ENCODE measurements at regions not wholly inside any gene's neighbourhood (a gene's known extent, or its start where the extent isn't known, plus 50 kb on each side); places are given as distances from the start of the nearest gene placed in this dataset.

GRCh38 chr1:71236503-71236902 is 155.7 kb upstream of the ZRANB2 start:
- DNase-seq (ENCODE audit: low read depth): no peak
- TF ChIP-seq CTCF (IDR thresholded peaks at IDR 0.05; ENCODE audit: insufficient read depth, low read length, poor library complexity, severe bottlenecking): no peak
- Histone ChIP-seq H3K36me3 (ENCODE audit: control insufficient read depth, insufficient read depth, low read length) (no peaks in the 10 kb centered on the region), H3K27me3 (ENCODE audit: control insufficient read depth, insufficient read depth, low read length) (no peaks in the 10 kb centered on the region), H3K4me3 (ENCODE audit: low read depth, low read length) (no peak overlapping the region)

DNA sequence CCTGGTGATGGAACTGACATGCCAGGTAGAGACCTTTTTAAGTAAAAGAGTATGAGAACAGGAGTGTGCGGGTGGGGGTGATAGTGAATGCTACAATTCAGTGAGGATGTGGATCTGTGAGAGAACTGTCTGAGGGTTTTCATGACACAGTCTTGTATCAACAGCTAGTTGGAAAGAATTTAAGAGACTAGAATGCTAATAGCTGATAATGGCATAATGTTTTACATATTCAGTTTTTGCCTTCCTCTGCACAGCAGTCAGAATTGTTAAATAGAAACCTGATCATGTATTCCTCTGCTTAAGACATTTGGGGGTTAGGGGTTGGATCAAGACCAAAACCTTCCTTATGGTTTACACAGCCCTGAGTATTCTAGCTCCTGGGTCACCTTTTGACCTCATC is 152.8 kb upstream of the ZRANB2 start:
- H3K4me3 ChIP-seq (ENCODE audit: low read depth, low read length): no peak overlapping the region
- no peak for TF ChIP-seq CTCF (IDR thresholded peaks at IDR 0.05; ENCODE audit: insufficient read depth, low read length, poor library complexity, severe bottlenecking)
- no peak for DNase-seq (ENCODE audit: low read depth)
- H3K36me3 ChIP-seq (ENCODE audit: control insufficient read depth, insufficient read depth, low read length): no peaks in the 10 kb centered on the region
- H3K27me3 ChIP-seq (ENCODE audit: control insufficient read depth, insufficient read depth, low read length): no peaks in the 10 kb centered on the region

- Histone ChIP-seq H3K4me3 (ENCODE audit: low read depth, low read length) (no peak overlapping the region), H3K27me3 (ENCODE audit: control insufficient read depth, insufficient read depth, low read length) (no peaks in the 10 kb centered on the region), H3K36me3 (ENCODE audit: control insufficient read depth, insufficient read depth, low read length) (no peaks in the 10 kb centered on the region)
- DNase-seq (ENCODE audit: low read depth): no peak
- no peak for TF ChIP-seq CTCF (IDR thresholded peaks at IDR 0.05; ENCODE audit: insufficient read depth, low read length, poor library complexity, severe bottlenecking)
These were observed 152.0 kb upstream of the ZRANB2 start for GRCh38 chr1:71232786-71233185.

DNA sequence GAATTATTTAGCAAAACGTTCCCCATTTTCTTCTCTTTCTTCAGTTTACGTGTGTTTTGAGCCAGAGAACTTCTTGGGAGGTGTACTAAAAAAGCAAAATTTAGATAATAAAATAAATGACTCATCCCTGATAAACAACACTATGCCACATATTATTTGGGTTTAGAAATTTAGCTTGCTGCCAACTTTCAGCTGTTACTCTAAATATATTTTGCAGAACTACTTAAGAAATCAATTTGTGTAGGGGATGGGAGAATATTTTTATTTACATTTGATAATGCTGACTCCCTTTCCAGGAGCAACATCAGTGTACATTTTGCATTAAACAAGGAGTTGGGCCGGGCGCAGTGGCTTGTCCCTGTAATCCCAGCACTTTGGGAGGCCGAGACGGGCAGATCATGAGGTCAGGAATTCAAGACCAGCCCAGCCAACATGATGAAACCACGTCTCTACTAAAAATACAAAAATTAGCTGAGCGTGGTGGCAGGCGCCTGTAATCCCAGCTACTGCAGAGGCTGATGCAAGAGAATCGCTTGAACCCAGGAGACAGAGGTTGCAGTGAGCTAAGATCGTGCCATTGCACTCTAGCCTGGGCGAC is 151.4 kb upstream of the ZRANB2 start:
- Histone ChIP-seq H3K36me3 (ENCODE audit: control insufficient read depth, insufficient read depth, low read length) (no peaks in the 10 kb centered on the region), H3K27me3 (ENCODE audit: control insufficient read depth, insufficient read depth, low read length) (no peaks in the 10 kb centered on the region), H3K4me3 (ENCODE audit: low read depth, low read length) (no peak overlapping the region)
- no peak for DNase-seq (ENCODE audit: low read depth)
- no peak for TF ChIP-seq CTCF (IDR thresholded peaks at IDR 0.05; ENCODE audit: insufficient read depth, low read length, poor library complexity, severe bottlenecking)

GRCh38 chr1:71231751-71232150 is 150.9 kb upstream of the ZRANB2 start:
- Histone ChIP-seq H3K4me3 (ENCODE audit: low read depth, low read length) (no peak overlapping the region), H3K27me3 (ENCODE audit: control insufficient read depth, insufficient read depth, low read length) (no peaks in the 10 kb centered on the region), H3K36me3 (ENCODE audit: control insufficient read depth, insufficient read depth, low read length) (no peaks in the 10 kb centered on the region)
- no peak for DNase-seq (ENCODE audit: low read depth)
- no peak for TF ChIP-seq CTCF (IDR thresholded peaks at IDR 0.05; ENCODE audit: insufficient read depth, low read length, poor library complexity, severe bottlenecking)

DNA sequence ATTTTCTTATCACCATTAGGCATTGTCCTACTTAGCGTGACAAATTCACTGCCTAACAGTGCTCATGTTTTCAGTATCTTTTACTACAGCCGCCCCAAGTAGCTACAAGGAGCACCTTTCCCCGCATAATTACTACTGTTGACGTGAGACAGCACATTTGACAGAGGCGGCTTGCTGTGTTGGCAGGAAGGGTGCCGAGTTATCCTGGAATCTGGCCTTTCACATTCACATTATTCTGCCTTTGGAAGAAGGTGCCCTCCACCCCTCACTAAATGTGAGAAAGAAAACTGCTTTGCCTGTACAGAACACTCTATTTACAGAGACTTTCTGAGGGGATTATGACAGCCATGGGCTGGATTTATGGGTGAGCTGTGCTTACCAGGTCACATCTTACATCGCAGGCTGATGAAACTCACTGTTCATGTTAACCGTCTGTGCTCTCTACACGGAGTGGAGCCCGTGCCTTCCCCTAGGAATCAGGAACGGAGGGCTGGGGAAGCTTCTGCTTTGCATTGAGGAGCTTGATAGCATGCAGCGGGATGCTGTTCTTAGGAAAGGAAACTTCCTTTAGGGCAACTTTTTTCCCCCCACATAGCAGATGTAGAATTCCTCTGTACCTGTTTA is 148.0 kb upstream of the ZRANB2 start:
- no peaks in the 10 kb centered on the region for H3K36me3 ChIP-seq (ENCODE audit: control insufficient read depth, insufficient read depth, low read length)
- H3K4me3 ChIP-seq (ENCODE audit: low read depth, low read length): no peak overlapping the region
- no peak for DNase-seq (ENCODE audit: low read depth)
- TF ChIP-seq CTCF (IDR thresholded peaks at IDR 0.05; ENCODE audit: insufficient read depth, low read length, poor library complexity, severe bottlenecking): no peak
- no peaks in the 10 kb centered on the region for H3K27me3 ChIP-seq (ENCODE audit: control insufficient read depth, insufficient read depth, low read length)
